Esophagus muscularis mucosa (tissue), 3 donors: ENCODE measurements at regions not wholly inside any gene's neighbourhood (a gene's known extent, or its start where the extent isn't known, plus 50 kb on each side); places are given as distances from the start of the nearest gene placed in this dataset.

ENCODE experiments used
- CTCF ChIP-seq, 3 experiments: fragments of 200-600 bp in 2 of 3; fragments of 450-650 bp in 1 of 3; sonication (generic) in 2 of 3; IDR thresholded peaks; one replicate each; pipeline ENCODE4 v1.5.1; 2017 to 2019; ENCODE audit warnings: antibody characterized with exemption in 3 of 3, mild to moderate bottlenecking in 2 of 3, moderate library complexity in 1 of 3
- POLR2A ChIP-seq: fragments of 450-650 bp; IDR thresholded peaks from one replicate; pipeline ENCODE4 v1.6.1; 2017; ENCODE audit warnings: antibody characterized with exemption, moderate library complexity, mild to moderate bottlenecking, low read depth
- POLR2AphosphoS5 ChIP-seq, 2 donors: sonication (generic); formaldehyde crosslinking; IDR thresholded peaks; one replicate each; pipeline ENCODE4 v1.6.1; 2017; ENCODE audit warnings: antibody characterized with exemption in 2 of 2

DNA sequence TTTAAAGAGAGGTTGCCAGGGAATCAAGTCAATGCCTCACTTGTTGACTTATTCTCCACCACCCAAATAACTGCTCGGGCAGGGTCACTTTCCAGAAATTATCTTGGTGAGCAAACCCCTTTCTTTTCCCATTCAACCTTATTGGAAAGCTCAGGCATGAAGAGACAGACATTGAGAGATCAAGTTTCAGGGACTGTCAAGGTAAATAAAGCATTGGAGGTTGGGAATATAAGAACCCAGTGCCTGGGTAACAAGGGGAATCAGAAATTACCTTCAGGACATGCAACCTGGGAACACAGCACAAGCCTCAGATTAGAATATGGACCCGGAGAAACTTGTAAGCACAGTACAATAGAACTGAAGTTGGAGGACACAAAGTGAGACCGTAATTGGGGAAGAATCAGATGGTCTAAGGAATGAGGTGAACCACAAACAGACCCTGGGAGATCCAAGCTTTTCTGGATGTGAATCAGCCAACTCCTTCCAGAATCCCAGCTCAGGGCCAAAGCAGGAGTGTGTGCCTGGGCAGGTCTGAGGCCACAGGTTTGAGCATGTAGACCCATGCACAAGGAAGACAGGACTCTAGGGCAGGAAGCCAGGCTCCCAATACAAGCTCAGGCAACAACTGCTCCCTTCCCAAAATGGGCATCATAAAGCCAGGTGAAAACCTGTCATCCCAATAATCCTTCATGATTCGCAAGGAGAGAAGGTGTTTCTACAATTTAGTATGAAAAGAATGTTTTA, 512.8 kb downstream of the MAFB start:
- TF ChIP-seq POLR2A (no peak), CTCF (IDR thresholded peaks at IDR 0.05) (no peak), POLR2AphosphoS5 (IDR thresholded peaks at IDR 0.05) (no peak)
